Stimulated activated CD4-positive, alpha-beta T cell treated with anti-CD3 and anti-CD28 coated beads, Interleukin-4, amount 100 ng/mL, for 48 hours (primary cell): ENCODE measurements at regions not wholly inside any gene's neighbourhood (a gene's known extent, or its start where the extent isn't known, plus 50 kb on each side); places are given as distances from the start of the nearest gene placed in this dataset.
"Not testable (repeated sequence)": the region's sequence is repeated elsewhere in the genome, so short reads cannot be mapped to it uniquely, and the experiment has no call there.

Experiments
- DNase-seq, 2 donors: peaks; one replicate each; pipeline ENCODE4 v3.0.0-alpha.2; 2020; ENCODE audit warnings: low read depth in 2 of 2

GRCh38 chr13:30065181-30065580, 214.8 kb upstream of the UBL3 start:
- no peak for DNase-seq

GRCh38 chr13:30063892-30064291, 213.5 kb upstream of the UBL3 start:
- no peak for DNase-seq

- no peak for DNase-seq
These were observed 210.8 kb upstream of the UBL3 start for GRCh38 chr13:30061217-30061616.

- DNase-seq, result no peak
These were observed 208.0 kb upstream of the UBL3 start for GRCh38 chr13:30058429-30058828.

- not testable (repeated sequence) for DNase-seq
These were observed 204.1 kb upstream of the UBL3 start for GRCh38 chr13:30054546-30054945.

GRCh38 chr13:30053939-30054338, 203.5 kb upstream of the UBL3 start:
- DNase-seq, result no peak

GRCh38 chr13:30052120-30052519, 201.7 kb upstream of the UBL3 start:
- no peak for DNase-seq

GRCh38 chr13:30051531-30052060, 201.2 kb upstream of the UBL3 start:
- no peak for DNase-seq

GRCh38 chr13:30049692-30050091, 199.3 kb upstream of the UBL3 start:
- no peak for DNase-seq

- no peak for DNase-seq
These were observed 196.9 kb upstream of the UBL3 start for GRCh38 chr13:30047154-30047874.

GRCh38 chr13:30045916-30046704, 195.7 kb upstream of the UBL3 start:
- DNase-seq, result no peak

- no peak for DNase-seq
These were observed 194.5 kb upstream of the UBL3 start for GRCh38 chr13:30044932-30045331.

- DNase-seq, result no peak
These were observed 193.2 kb upstream of the UBL3 start for GRCh38 chr13:30043631-30043925.

- DNase-seq, result no peak
These were observed 192.6 kb upstream of the UBL3 start for GRCh38 chr13:30042891-30043630.

GRCh38 chr13:30042272-30042671, 191.9 kb upstream of the UBL3 start:
- DNase-seq, result no peak

GRCh38 chr13:30039511-30039911, 189.1 kb upstream of the UBL3 start:
- DNase-seq, result no peak

GRCh38 chr13:30038884-30039283, 188.5 kb upstream of the UBL3 start:
- DNase-seq, result no peak

- no peak for DNase-seq
These were observed 187.3 kb upstream of the UBL3 start for GRCh38 chr13:30037766-30038165.

GRCh38 chr13:30037306-30037705, 186.9 kb upstream of the UBL3 start:
- DNase-seq, result no peak

- no peak for DNase-seq
These were observed 184.0 kb upstream of the UBL3 start for GRCh38 chr13:30034458-30034795.

- DNase-seq, result no peak
These were observed 183.5 kb upstream of the UBL3 start for GRCh38 chr13:30033681-30034457.

GRCh38 chr13:30032263-30032662, 181.8 kb upstream of the UBL3 start:
- no peak for DNase-seq
